ENCODE measurements at regions not wholly inside any gene's neighbourhood (a gene's known extent, or its start where the extent isn't known, plus 50 kb on each side); places are given as distances from the start of the nearest gene placed in this dataset.

GRCh38 chr11:123260511-123261211 is 65.6 kb upstream of the CLMP start:
- DNase-seq (no peak), ATAC-seq (no peak)
- Mint-ChIP-seq H3K27me3 (peaks cover 46% of the 10 kb centered on the region), H3K4me3 (no peak overlapping the region), H3K27ac (no peak overlapping the region), H3K4me1 (peaks cover 26% of the 10 kb centered on the region), H3K9me3 (no peaks in the 10 kb centered on the region)

DNA sequence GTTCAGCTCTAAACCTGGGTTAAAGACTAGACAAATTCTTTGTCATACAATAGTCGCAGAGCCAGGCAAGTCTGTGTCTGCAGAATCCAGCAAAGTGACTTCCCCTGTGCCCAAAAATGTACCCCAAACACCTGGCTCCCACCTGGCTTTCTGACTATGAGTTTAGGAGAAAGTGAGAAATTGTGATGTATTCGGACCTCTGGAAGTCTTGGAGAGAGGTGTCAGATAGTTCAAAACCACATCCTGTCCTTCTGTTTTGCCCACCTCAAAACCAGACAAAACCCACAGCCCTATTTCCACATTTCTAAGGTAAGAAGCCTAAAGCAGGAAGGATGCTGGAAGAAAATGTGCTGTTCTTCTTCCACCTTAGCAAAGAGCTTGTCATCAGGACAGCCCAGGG is 63.8 kb upstream of the CLMP start:
- Mint-ChIP-seq H3K27me3 (peaks cover 34% of the 10 kb centered on the region), H3K4me1 (peaks cover 19% of the 10 kb centered on the region), H3K9me3 (no peaks in the 10 kb centered on the region), H3K27ac (no peak overlapping the region), H3K4me3 (no peak overlapping the region)
- no peak for DNase-seq
- no peak for ATAC-seq

DNA sequence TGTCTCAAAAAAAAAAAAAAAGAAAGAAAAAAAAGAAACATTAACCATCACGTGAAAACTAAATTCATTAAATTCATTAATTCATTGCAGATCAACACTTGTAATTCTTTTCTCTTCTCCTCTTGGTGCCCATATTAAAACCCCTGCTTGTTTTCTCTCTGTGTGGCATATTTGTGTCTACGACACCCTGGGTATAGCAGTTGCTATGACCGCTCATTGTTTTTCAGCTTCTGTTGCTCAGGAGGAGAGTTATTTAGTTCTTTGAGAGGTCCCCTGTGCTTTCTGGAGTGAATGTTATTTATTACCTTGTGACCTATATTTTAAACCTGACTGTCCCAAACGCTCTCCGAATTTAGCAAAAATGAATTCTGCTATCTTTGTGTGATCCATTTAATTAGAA is 62.3 kb upstream of the CLMP start:
- DNase-seq (no peak), ATAC-seq (no peak)
- H3K27ac Mint-ChIP-seq: no peak overlapping the region
- H3K4me3 Mint-ChIP-seq: no peak overlapping the region
- H3K9me3 Mint-ChIP-seq: no peaks in the 10 kb centered on the region
- peaks cover 19% of the 10 kb centered on the region for H3K4me1 Mint-ChIP-seq
- H3K27me3 Mint-ChIP-seq: peaks cover 18% of the 10 kb centered on the region

DNA sequence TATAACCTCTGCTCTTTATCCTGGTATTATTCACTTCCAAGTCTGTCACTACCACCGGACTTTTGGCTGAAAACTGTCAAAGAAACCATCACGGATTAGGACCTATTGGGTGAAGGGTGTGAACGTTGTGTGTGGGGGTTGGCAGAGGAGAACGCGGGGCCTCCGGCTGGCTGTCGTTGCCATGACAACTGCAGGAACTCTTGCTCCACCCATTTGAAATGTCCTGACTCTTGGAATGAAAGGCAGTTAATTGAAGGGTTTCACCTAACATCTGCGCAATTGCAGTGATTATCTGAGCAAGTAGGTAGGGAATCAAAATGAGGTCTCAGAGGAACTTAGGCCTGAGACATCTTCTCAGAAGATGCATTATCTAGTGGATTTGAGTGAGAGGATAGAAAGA is 60.9 kb upstream of the CLMP start:
- no peaks in the 10 kb centered on the region for H3K9me3 Mint-ChIP-seq

DNA sequence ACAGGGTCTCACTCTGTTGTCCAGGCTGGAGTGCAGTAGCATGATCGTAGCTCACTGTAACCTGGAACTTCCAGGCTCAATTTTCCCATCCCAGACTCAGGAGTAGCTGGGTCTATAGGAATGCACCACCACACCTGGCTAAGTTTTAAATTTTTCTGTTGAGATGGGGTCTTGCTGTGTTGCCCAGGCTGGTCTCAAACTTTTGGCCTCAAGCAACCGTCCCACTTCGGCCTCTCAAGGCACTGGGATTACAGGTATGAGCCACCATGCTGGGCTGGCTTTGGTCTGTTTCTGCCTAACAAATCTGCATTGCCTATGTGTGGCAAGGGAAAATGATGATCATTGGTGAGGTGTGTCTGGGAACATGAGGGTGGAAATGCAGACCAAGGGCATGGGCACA is 59.3 kb upstream of the CLMP start:
- Mint-ChIP-seq H3K27ac (no peak overlapping the region), H3K27me3 (peaks cover 15% of the 10 kb centered on the region), H3K4me3 (no peak overlapping the region), H3K4me1 (peaks cover 10% of the 10 kb centered on the region), H3K9me3 (no peaks in the 10 kb centered on the region)
- DNase-seq: no peak
- no peak for ATAC-seq

More for the DNA sequence above, 60.9 kb upstream of the CLMP start:
- no peak overlapping the region for H3K27ac Mint-ChIP-seq
- H3K27me3 Mint-ChIP-seq: peaks cover 7% of the 10 kb centered on the region
- no peak for DNase-seq
- H3K4me3 Mint-ChIP-seq: no peak overlapping the region
- peaks cover 10% of the 10 kb centered on the region for H3K4me1 Mint-ChIP-seq
- ATAC-seq: no peak

- no peak overlapping the region for H3K4me3 Mint-ChIP-seq
- no peaks in the 10 kb centered on the region for H3K9me3 Mint-ChIP-seq
- peaks cover 5% of the 10 kb centered on the region for H3K4me1 Mint-ChIP-seq
- H3K27ac Mint-ChIP-seq: no peak overlapping the region
- peaks cover 20% of the 10 kb centered on the region for H3K27me3 Mint-ChIP-seq
- ATAC-seq (no peak), DNase-seq (no peak)
Observed at GRCh38 chr11:123253911-123254310, 58.9 kb upstream of the CLMP start.

- H3K4me3 Mint-ChIP-seq: no peak overlapping the region
- no peaks in the 10 kb centered on the region for H3K9me3 Mint-ChIP-seq
- H3K27ac Mint-ChIP-seq: no peak overlapping the region
- DNase-seq (no peak), ATAC-seq (no peak)
- no peaks in the 10 kb centered on the region for H3K4me1 Mint-ChIP-seq
- peaks cover 22% of the 10 kb centered on the region for H3K27me3 Mint-ChIP-seq
Observed at GRCh38 chr11:123253223-123253622, 58.2 kb upstream of the CLMP start.

DNA sequence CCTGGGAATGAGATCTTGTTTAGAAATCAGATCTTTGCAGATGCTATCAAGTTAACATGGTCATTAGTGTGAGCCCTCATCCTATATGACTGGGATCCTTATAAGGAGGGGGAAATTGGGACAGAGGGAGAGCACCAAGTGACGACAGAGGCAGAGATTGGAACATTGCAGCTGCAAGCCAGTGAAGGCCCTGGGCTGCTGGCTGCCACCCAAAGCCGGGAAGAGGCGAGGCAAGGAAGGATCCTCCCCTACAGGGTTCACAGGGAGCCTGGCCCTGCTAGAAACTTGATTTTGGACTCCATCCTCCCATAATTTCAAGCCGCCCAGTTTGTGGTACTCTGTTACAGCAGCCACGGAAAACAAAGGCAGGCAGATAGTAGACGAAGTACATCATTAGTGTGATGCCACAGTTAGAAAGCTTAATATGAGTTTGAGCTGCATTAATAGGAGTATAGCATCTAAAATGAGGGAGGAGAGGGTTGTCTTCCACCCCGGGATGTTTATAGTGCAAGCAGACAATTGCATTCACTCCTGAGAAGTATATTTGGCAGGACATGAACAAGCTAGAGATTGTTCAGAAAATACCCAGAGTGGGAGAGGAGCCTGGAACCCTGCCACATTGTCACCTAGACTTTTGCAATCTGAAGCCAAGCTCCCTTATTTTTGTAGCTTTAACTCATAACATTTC is 56.8 kb upstream of the CLMP start:
- peaks cover 6% of the 10 kb centered on the region for H3K4me1 Mint-ChIP-seq
- no peak overlapping the region for H3K4me3 Mint-ChIP-seq
- H3K27ac Mint-ChIP-seq: no peak overlapping the region
- no peaks in the 10 kb centered on the region for H3K9me3 Mint-ChIP-seq
- no peak for DNase-seq
- ATAC-seq: no peak
- H3K27me3 Mint-ChIP-seq: peaks cover 22% of the 10 kb centered on the region

DNA sequence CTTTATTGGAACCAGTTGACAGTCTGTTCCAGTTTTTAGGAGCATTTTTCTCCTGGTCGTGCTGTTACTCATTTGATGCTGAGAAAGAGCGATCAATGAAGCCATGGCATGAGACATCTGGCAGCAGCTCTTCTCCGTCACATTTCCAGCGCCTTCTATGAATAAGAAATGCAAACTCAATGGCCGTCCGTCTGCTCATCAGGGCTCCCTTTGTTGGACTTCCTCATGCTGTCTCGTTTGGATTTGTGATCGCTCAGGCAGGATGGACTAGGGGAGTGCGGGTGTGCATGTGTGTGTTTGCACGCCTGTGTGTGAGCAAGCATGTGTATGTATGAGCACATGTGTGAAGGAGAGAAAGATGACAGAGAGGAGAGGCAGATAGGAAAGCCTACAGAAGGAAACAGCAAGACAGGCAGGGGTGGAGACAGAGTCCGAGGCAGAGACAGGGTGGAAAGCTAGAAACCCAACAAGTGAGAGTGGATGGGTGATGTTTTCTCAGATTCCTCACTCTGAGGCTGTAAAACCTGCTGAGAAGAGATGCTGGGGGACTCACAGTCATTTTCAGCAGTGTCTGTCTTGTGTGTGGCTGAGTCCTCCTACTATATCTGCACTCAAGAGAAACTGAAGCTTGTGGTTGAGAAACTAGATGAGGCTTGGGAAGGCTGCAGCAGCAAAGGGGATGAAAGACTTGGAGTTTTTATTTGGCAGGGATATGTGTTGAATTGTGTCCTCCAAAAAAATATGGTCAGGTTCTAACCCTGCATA is 56.0 kb upstream of the CLMP start:
- no peak overlapping the region for H3K4me3 Mint-ChIP-seq
- H3K27me3 Mint-ChIP-seq: peaks cover 22% of the 10 kb centered on the region
- ATAC-seq (no peak), DNase-seq (no peak)
- H3K4me1 Mint-ChIP-seq: peaks cover 6% of the 10 kb centered on the region
- H3K9me3 Mint-ChIP-seq: no peaks in the 10 kb centered on the region
- H3K27ac Mint-ChIP-seq: peak overlapping the region in 1 of 2 donors; percentile 42

DNA sequence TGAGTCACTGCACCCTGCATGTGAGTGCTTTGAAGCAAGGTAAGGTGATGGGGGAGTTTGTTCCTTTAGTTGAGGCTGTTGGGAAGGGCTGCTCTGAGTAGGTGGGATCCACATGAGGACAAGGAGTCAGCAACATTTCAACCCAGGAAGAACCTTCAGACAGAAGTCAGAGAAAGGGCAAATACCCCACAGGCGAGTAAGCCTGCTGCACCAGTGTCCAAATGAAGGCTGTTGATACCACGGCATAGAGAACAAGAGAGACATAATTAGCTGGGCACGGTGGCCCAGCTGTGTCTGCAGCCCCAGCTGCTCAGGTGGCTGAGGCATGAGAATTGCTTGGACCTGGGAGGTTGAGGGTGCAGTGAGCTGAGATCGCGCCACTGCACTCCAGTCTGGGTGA is 54.3 kb upstream of the CLMP start:
- no peak overlapping the region for H3K4me3 Mint-ChIP-seq
- H3K27ac Mint-ChIP-seq: no peak overlapping the region
- peaks cover 6% of the 10 kb centered on the region for H3K4me1 Mint-ChIP-seq
- H3K27me3 Mint-ChIP-seq: peaks cover 15% of the 10 kb centered on the region
- no peaks in the 10 kb centered on the region for H3K9me3 Mint-ChIP-seq
- DNase-seq: no peak
- no peak for ATAC-seq

DNA sequence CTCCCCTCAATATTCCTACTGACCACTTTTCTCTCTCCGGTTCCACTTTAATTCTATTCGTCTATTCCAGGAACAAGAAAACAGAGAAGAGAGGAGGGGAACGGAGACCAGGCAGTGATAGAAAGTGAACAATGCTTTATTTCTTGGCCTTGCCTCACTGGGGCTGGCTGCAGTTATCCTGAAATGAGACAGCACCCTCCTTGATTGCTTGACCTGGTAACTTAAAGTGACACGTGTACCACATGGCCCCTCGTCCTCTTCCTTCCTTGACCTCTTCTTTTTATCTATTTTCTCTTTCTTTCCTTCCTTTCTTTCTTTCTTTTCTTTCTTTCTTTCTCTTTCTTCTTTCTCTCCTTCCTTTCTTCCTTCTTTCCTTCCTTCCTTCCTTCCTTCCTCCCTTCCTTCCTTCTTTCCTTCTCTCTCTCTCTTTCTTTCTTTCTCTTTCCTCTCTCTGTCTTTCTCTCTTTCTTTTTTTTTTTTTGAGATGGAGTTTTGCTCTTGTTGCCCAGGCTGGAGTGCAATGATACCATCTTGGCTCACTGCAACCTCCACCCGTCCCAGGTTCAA is 52.8 kb upstream of the CLMP start:
- no peak overlapping the region for H3K4me3 Mint-ChIP-seq
- H3K9me3 Mint-ChIP-seq: no peaks in the 10 kb centered on the region
- peaks cover 6% of the 10 kb centered on the region for H3K4me1 Mint-ChIP-seq
- DNase-seq: no peak
- H3K27ac Mint-ChIP-seq: no peak overlapping the region
- ATAC-seq: no peak
- H3K27me3 Mint-ChIP-seq: peaks cover 15% of the 10 kb centered on the region

DNA sequence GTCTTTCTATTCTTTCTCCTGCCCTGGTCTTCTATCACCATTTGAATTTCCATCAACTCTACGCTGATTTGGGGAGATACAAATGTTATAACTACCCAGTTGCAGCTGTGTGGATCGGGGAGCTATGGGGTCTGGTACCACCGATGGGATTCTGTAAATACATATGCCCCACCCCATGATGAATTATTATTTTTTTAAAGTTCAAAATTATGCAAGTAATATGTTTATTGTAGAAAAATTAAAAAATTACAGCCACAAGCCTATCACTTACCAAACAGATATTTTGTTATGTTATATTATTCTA is 52.4 kb upstream of the CLMP start:
- Mint-ChIP-seq H3K4me1 (peaks cover 6% of the 10 kb centered on the region), H3K27me3 (peaks cover 15% of the 10 kb centered on the region), H3K27ac (no peak overlapping the region), H3K9me3 (no peaks in the 10 kb centered on the region), H3K4me3 (no peak overlapping the region)
- peak; percentile 19 for ATAC-seq
- no peak for DNase-seq

DNA sequence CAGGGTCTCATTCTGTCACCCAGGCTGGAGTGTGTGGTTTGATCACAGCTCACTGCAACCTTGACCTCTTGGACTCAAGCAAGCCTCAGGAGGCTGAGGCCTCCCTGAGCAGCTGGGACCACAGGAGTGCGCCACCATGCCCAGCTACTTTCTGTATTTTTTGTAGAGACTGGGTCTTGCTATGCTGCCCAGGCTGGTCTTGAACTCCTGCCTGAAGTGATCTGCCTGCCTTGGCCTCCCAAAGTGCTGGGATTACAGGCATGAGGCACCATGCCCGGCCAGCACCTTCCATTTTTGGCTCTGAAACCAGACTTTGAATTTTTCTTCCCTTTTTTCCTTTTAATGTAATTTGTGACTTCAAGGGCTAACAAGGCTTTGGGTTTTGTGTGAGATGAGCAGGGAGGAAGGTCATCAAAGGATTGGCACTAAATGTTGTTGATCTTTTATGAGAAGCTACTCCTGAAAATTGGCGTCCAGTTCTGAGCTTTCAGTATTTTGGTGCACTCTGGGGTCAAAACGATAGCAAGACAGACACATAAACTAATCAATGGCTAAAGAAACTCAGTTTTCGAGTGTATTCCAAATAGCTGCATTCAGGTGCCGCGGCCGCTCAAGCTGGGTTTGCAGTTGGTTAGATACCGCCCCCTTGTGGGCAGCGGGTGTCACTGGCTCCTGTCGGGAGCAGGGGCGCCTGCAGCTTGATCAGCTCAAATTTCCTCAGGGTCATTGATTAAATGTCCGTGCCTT is 51.9 kb upstream of the CLMP start:
- Mint-ChIP-seq H3K27ac (no peak overlapping the region), H3K27me3 (peaks cover 15% of the 10 kb centered on the region), H3K4me1 (peaks cover 6% of the 10 kb centered on the region), H3K4me3 (peak overlapping the region in 1 of 2 donors; percentile 33), H3K9me3 (no peaks in the 10 kb centered on the region)
- DNase-seq (peak; percentile 76 to 80), ATAC-seq (peak; percentile 87)

DNA sequence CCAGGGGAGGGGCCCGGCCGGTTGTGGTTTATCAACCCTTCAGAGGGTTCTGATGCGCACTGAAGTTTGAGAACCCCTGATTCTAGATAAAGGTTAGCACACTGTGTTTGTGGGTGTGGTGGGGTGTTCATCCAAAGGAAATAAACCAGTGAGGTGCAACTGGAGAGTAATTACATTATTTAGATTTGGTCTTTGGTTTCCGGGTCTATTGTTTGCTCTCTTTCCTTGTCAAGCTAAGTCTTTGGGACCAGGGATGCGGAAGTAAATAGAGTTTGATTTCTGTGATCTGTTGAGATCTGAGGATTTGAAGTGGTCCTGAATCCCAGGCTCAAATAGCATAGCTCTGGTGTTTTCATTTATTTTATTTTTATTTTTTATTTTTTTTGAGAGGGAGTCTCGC is 50.5 kb upstream of the CLMP start:
- ATAC-seq (no peak), DNase-seq (no peak)
- Mint-ChIP-seq H3K9me3 (no peaks in the 10 kb centered on the region), H3K4me3 (no peak overlapping the region), H3K27ac (no peak overlapping the region), H3K27me3 (peaks cover 15% of the 10 kb centered on the region), H3K4me1 (peaks cover 6% of the 10 kb centered on the region)
